HEK293T (cell line): ENCODE measurements at regions not wholly inside any gene's neighbourhood (a gene's known extent, or its start where the extent isn't known, plus 50 kb on each side); places are given as distances from the start of the nearest gene placed in this dataset.
"Not testable (repeated sequence)": the region's sequence is repeated elsewhere in the genome, so short reads cannot be mapped to it uniquely, and the experiment has no call there.

ENCODE experiments used
- CTCF ChIA-PET: fragments of 350-600 bp; formaldehyde crosslinking; extraction: SDS; loops from one replicate; lab custom pipeline; 2021; ENCODE audit warnings: antibody characterized with exemption, inconsistent platforms; lab: Yijun Ruan, JAX
- POLR2A ChIA-PET: fragments of 350-600 bp; formaldehyde crosslinking; extraction: SDS; loops from one replicate; lab custom pipeline; 2020; ENCODE audit warnings: antibody characterized with exemption, inconsistent platforms; lab: Yijun Ruan, JAX
- DNase-seq: peaks from one replicate; pipeline ENCODE4 v3.0.0; 2012; ENCODE audit warnings: mixed read lengths; ENCODE audit errors: extremely low spot score
- ARNT ChIP-seq: fragments of 450-650 bp; IDR thresholded peaks from 2 replicates; pipeline ENCODE4 v1.6.1; 2017; ENCODE audit warnings: mild to moderate bottlenecking
- BHLHE40 ChIP-seq: fragments of 450-650 bp; IDR thresholded peaks from 2 replicates; pipeline ENCODE4 v1.6.1; 2016; ENCODE audit warnings: mild to moderate bottlenecking, moderate library complexity, borderline replicate concordance
- CTBP1 ChIP-seq: fragments of 450-650 bp; IDR thresholded peaks from 2 replicates; pipeline ENCODE4 v1.6.1; 2016; ENCODE audit warnings: borderline replicate concordance
- ELF4 ChIP-seq: fragments of 450-650 bp; IDR thresholded peaks from 2 replicates; pipeline ENCODE4 v1.6.1; 2017; ENCODE audit warnings: antibody characterized with exemption
- FOXA1 ChIP-seq: fragments of 450-650 bp; IDR thresholded peaks from 2 replicates; pipeline ENCODE4 v1.6.1; 2016; ENCODE audit warnings: mild to moderate bottlenecking
- FOXK2 ChIP-seq: fragments of 450-650 bp; IDR thresholded peaks from 2 replicates; pipeline ENCODE4 v1.6.1; 2016; ENCODE audit warnings: mild to moderate bottlenecking
- FOXM1 ChIP-seq: fragments of 450-650 bp; IDR thresholded peaks from 2 replicates; pipeline ENCODE4 v1.6.1; 2017; ENCODE audit warnings: mild to moderate bottlenecking, borderline replicate concordance
- HDGF ChIP-seq: fragments of 450-650 bp; IDR thresholded peaks from 2 replicates; pipeline ENCODE4 v1.6.1; 2017; ENCODE audit warnings: antibody characterized with exemption, borderline replicate concordance
- L3MBTL2 ChIP-seq: fragments of 450-650 bp; conservative IDR thresholded peaks from 2 replicates; pipeline ENCODE4 v1.6.1; 2016; ENCODE audit warnings: mild to moderate bottlenecking
- LEF1 ChIP-seq: fragments of 450-650 bp; IDR thresholded peaks from 2 replicates; pipeline ENCODE4 v1.6.1; 2017; ENCODE audit warnings: mild to moderate bottlenecking, borderline replicate concordance
- NFRKB ChIP-seq: fragments of 450-650 bp; IDR thresholded peaks from 2 replicates; pipeline ENCODE4 v1.6.1; 2016; ENCODE audit warnings: mild to moderate bottlenecking, moderate library complexity
- SP1 ChIP-seq: fragments of 450-650 bp; IDR thresholded peaks from 2 replicates; pipeline ENCODE4 v1.6.1; 2017
- SUZ12 ChIP-seq: fragments of 450-650 bp; IDR thresholded peaks from 2 replicates; pipeline ENCODE4 v1.6.1; 2016; ENCODE audit warnings: mild to moderate bottlenecking
- TARDBP ChIP-seq: fragments of 450-650 bp; IDR thresholded peaks from 2 replicates; pipeline ENCODE4 v1.6.1; 2016
- ZNF384 ChIP-seq: fragments of 450-650 bp; IDR thresholded peaks from 2 replicates; pipeline ENCODE4 v1.6.1; 2016
- TF ChIP-seq, protein P1 (sequence below): fragments of 450-650 bp; IDR thresholded peaks from 2 replicates; pipeline ENCODE4 v1.6.1; 2016

DNA sequence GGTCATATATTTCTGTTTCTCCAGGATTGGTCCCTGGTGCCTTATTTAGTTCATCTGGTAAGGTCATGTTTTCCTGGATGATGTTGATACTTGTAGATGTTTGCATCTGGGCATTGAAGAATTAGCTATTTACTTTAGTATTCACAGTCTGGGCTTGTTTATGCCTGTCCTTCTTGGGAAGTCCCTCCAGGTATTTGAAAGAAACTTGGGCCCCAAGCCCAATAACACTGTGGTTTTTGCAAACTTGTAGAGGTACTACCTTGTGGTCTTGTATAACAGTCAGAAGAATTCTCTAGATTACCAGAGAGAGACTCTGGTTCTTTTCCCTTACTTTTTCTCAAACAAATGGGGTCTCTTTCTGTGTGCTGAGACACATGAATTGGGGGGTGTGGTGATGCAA is 251.4 kb upstream of the B3GALT2 start:
- DNase-seq = no peak
- ChIA-PET POLR2A (no interaction called here), CTCF (no interaction called here)
- TF ChIP-seq ELF4 = no peak
- TF ChIP-seq FOXA1 = no peak

DNA sequence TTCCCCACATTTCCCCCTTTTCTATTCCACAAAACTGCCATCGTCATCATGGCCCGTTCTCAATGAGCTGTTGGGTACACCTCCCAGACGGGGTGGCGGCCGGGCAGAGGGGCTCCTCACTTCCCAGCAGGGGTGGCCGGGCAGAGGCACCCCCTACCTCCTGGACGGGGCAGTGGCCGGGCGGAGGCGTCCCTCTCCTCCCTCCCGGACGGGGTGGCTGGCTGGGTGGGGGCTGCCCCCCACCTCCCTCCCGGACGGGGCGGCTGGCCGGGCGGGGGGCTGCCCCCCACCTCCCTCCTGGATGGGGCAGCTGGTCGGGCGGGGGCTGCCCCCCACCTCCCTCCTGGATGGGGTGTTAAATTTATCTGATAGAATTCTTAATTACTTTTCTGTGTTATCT is 250.9 kb upstream of the B3GALT2 start:
- CTCF ChIA-PET, DNase-seq, POLR2A ChIA-PET: not testable (repeated sequence)

DNA sequence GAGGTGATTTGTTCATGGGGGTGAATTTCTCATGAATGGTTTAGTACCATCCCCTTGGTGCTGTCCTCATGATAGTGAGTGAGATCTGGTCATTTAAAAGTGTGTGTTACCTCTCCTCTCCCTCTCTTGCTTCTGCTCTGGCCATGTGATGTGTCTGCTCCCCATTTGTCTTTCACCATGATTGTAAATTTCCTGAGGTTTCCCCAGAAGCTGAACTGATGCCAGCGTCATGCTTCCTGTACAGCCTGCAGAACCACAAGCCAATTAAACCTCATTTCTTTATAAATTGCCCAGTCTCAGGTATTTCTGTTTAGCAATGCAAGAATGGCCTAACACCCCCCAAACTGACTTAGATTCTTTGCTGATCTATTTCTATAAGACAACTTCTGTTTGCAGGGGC is 249.4 kb upstream of the B3GALT2 start:
- ChIA-PET POLR2A (no interaction called here), CTCF (no interaction called here)
- no peak for DNase-seq
- TF ChIP-seq CTBP1 (no peak), ZNF384 (no peak)

- no peak for DNase-seq
- CTCF ChIA-PET = no interaction called here
- POLR2A ChIA-PET = no interaction called here
- TF ChIP-seq HDGF = no peak
- TF ChIP-seq, protein P1, sequence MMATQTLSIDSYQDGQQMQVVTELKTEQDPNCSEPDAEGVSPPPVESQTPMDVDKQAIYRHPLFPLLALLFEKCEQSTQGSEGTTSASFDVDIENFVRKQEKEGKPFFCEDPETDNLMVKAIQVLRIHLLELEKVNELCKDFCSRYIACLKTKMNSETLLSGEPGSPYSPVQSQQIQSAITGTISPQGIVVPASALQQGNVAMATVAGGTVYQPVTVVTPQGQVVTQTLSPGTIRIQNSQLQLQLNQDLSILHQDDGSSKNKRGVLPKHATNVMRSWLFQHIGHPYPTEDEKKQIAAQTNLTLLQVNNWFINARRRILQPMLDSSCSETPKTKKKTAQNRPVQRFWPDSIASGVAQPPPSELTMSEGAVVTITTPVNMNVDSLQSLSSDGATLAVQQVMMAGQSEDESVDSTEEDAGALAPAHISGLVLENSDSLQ = no peak
- TF ChIP-seq TARDBP = no peak
Measured at GRCh38 chr1:193434319-193434718, 247.9 kb upstream of the B3GALT2 start.

DNA sequence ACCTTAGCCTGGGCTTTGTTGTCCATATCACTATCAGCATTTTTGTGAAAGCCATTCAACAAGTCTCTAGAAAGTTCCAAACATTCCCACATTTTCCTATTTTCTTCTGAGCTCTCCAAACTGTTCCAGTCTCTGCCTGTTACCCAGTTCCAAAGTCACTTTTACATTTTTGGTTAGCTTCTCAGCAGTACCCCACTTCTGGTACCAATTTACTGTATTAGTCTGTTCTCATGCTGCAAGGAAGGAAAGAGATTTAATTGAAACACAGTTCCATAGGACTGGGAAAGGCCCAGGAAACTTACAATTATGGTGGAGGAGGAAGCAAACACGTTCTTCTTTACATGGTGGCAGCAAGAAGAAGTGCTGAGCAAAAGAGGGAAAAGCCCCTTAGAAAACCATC is 247.2 kb upstream of the B3GALT2 start:
- no peak for TF ChIP-seq L3MBTL2
- TF ChIP-seq FOXM1 = no peak
- no peak for TF ChIP-seq TARDBP
- TF ChIP-seq, protein P1 = no peak
- TF ChIP-seq SP1 = no peak
- TF ChIP-seq ZNF384 = no peak
- no peak for TF ChIP-seq FOXK2
- no peak for TF ChIP-seq LEF1
- TF ChIP-seq FOXA1 = no peak
- no peak for TF ChIP-seq BHLHE40
- TF ChIP-seq CTBP1 = no peak
- no peak for TF ChIP-seq ELF4
- no peak for TF ChIP-seq SUZ12
- no peak for TF ChIP-seq ARNT
- no peak for TF ChIP-seq NFRKB
- TF ChIP-seq HDGF = no peak
- DNase-seq = no peak
- CTCF ChIA-PET = no interaction called here
- POLR2A ChIA-PET = no interaction called here

- TF ChIP-seq NFRKB (no peak), LEF1 (no peak), ELF4 (no peak), SP1 (no peak), CTBP1 (no peak), TARDBP (no peak), L3MBTL2 (no peak), FOXA1 (no peak), HDGF (no peak), ARNT (no peak), ZNF384 (no peak)
- ChIA-PET CTCF (no interaction called here), POLR2A (no interaction called here)
- no peak for DNase-seq
Measured at GRCh38 chr1:193432979-193433587, 246.7 kb upstream of the B3GALT2 start.

GRCh38 chr1:193431265-193431977 is 245.0 kb upstream of the B3GALT2 start:
- no peak for TF ChIP-seq ZNF384
- no peak for TF ChIP-seq LEF1
- TF ChIP-seq FOXM1 = no peak
- TF ChIP-seq ELF4 = no peak
- no peak for TF ChIP-seq NFRKB
- TF ChIP-seq SUZ12 = no peak
- ChIA-PET POLR2A (no interaction called here), CTCF (no interaction called here)
- DNase-seq = no peak

- TF ChIP-seq ZNF384 = no peak
- DNase-seq = no peak
- CTCF ChIA-PET = no interaction called here
- POLR2A ChIA-PET = no interaction called here
Measured at GRCh38 chr1:193427524-193427923, 241.1 kb upstream of the B3GALT2 start.

- ChIA-PET CTCF (no interaction called here), POLR2A (no interaction called here)
- no peak for TF ChIP-seq CTBP1
- no peak for TF ChIP-seq LEF1
- no peak for DNase-seq
Measured at GRCh38 chr1:193426061-193426460, 239.6 kb upstream of the B3GALT2 start.
